Globus pallidus (tissue), 1 donor: ENCODE measurements at regions not wholly inside any gene's neighbourhood (a gene's known extent, or its start where the extent isn't known, plus 50 kb on each side); places are given as distances from the start of the nearest gene placed in this dataset.
"Not testable (repeated sequence)": the region's sequence is repeated elsewhere in the genome, so short reads cannot be mapped to it uniquely, and the experiment has no call there.

Experiments used
- DNase-seq: peaks from one replicate; pipeline ENCODE4 v3.0.0-alpha.2; 2015; ENCODE audit warnings: low spot score

DNA sequence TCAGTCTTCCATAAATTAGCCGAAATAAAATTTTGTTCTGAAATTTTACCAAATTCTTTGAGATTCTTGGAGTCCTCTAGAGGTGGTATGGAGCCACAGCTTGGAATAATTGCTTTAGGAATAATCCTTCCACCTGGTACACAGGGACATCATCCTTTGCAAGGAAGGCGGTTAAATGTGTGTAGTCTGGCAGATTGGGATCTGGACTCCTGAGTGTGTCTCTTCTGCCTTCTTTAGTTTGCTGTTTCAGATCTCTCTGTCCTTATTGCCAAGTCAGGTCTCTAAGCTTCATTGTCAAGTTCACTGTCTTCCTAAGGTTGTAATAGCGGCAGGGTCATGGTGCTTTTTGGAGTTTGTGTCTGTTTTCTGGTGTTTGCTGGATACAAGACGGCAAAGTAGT is 393.9 kb upstream of the RGS6 start:
- DNase-seq: no peak

- peak; percentile 40 for DNase-seq
These were observed 393.1 kb upstream of the RGS6 start for GRCh38 chr14:71538938-71539649.

- peak; percentile 45 for DNase-seq
These were observed 392.5 kb upstream of the RGS6 start for GRCh38 chr14:71539650-71540285.

DNA sequence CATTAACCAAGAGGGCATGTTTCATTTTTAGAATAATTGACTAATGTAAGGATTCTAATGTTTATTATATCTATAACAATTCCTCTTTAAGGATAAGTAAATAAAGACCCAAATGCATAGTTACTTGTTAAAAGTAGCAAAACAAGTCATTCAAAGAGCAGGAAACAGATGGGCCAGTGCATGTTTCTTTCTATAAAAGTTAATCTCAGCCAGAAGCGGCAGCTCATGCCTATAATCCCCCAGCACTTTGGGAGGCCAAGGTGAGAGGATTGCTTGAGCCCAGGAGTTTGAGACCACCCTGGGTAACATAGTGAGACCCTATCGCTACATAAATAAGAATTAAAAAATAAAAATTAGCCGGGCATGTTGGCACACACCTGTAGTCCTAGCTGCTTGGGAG is 391.0 kb upstream of the RGS6 start:
- no peak for DNase-seq

- no peak for DNase-seq
These were observed 390.1 kb upstream of the RGS6 start for GRCh38 chr14:71541973-71542690.

DNA sequence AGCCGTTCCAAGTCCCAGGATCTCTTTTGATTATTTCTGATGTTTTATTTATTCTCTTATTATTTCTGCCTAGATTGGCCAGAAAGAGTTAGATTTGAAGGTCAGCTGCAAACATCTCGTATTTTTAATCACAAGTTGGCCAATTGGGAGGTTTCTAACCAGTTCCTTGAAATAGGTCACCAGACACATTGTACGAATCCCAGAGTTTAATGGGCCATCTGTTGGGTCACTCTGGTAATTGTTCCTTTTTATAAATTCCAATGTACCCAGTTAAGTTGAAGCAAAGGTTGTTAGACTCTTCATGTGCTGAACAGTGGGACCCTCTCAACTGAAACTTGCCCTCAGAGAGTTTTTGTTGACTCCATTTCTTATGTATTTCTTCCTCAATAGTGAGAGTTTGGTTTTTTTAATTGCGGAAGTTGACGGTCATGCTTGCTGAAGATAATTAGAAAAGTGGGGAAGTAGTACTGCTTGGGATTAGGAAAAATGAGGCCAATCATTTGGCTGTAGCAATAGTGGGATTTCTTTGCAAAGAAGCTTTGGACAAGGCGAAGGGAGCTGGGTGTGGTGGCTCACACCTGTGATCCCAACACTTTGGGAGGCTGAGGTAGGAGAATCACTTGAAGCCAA is 382.7 kb upstream of the RGS6 start:
- no peak for DNase-seq

- no peak for DNase-seq
These were observed 381.9 kb upstream of the RGS6 start for GRCh38 chr14:71550367-71550766.

GRCh38 chr14:71551291-71551950 is 380.8 kb upstream of the RGS6 start:
- DNase-seq: no peak

DNA sequence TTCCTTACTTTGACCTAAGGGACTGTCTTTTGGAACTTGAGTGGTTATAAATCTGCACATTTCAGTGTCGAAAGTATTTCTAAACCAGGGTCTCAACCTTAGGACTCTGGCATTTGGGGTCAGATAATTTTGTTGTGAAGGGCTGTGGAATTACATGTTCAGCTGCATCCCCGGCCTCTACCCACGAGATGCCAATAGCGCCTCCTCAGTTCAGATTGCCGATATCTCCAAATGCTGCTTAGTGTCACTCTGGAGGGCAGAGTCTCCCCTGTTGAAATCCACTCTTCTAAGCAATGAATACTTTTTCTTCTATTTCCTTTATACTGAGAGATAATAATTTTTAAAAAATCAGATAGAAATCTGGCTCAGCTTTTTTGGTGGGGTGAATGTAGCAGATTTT is 379.4 kb upstream of the RGS6 start:
- no peak for DNase-seq

GRCh38 chr14:71553779-71554178 is 378.4 kb upstream of the RGS6 start:
- no peak for DNase-seq

GRCh38 chr14:71554323-71554722 is 377.9 kb upstream of the RGS6 start:
- no peak for DNase-seq

GRCh38 chr14:71554959-71555612 is 377.1 kb upstream of the RGS6 start:
- no peak for DNase-seq

- no peak for DNase-seq
These were observed 376.3 kb upstream of the RGS6 start for GRCh38 chr14:71555654-71556559.

- no peak for DNase-seq
These were observed 375.5 kb upstream of the RGS6 start for GRCh38 chr14:71556730-71557129.

- DNase-seq: no peak
These were observed 374.9 kb upstream of the RGS6 start for GRCh38 chr14:71557351-71557750.

DNA sequence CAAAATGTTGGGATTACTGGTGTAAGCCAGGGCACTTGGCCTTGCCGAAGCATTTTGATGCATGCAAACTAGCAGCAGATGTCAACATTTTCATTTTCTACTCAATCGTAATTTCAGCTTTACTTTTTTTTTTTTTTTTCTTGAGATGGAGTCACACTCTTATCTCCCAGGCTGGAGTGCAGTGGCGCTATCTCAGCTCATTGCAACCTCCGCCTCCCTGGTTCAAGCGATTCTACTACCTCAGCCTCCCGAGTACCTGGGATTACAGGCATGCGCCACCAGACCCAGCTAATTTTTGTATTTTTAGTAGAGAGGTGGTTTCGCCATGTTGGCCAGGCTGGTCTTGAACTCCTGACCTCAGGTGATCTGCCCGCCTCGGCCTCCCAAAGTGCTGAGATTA is 373.3 kb upstream of the RGS6 start:
- not testable (repeated sequence) for DNase-seq

- DNase-seq: no peak
These were observed 371.5 kb upstream of the RGS6 start for GRCh38 chr14:71560751-71561150.

DNA sequence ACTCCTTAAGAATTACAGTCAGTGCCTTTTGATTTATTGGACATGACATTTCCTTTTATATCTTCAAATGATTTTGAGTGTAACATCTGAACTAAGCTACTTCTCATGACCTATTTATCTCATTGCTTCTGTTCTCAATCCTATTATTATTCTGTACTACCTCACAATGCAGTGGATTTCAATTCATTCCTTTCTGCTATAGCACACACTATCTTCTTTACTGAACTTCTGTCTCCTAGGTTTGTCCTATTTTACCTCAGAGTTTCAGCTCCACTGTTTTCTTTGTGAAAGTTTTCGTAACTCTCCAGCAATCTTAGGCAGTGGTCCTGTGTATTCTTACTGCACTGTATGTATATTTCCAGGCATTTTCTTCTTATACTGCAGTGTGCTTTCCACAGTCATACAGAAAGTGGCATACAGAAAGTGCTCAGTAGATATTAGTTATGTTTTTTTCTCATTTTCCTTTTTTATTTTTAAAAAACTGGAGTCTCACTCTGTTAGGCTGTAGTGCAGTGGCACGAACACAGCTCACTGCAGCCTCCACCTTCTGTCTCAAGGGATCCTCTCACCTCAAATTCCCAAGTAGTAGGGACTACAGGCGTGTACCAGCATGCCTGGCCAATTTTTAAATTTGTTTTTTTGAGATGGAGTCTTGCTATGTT is 368.6 kb upstream of the RGS6 start:
- DNase-seq: no peak

DNA sequence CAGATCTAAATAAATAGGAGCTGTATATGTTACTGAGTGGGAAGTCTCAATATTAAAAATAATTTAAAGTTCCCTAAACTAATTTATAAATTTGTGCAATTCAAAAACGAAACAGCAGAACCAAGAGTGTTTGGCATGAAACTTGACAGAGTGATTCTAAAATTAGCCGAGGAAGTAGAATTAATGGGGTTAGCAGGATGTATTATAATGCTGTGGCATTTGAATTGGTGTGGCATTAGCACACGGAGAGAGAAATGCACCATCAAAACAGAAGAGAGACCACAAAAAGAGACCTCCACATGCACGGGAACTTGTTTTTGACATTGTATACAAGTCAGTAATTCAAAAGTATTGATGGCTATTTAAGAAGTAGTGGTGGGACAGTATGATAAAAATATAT is 366.0 kb upstream of the RGS6 start:
- DNase-seq: no peak

GRCh38 chr14:71567499-71568133 is 364.6 kb upstream of the RGS6 start:
- DNase-seq: not testable (repeated sequence)
